ENCODE measurements at regions not wholly inside any gene's neighbourhood (a gene's known extent, or its start where the extent isn't known, plus 50 kb on each side); places are given as distances from the start of the nearest gene placed in this dataset.

- TF ChIP-seq CTCF (IDR thresholded peaks at IDR 0.05; ENCODE audit: low read depth, low read length, poor library complexity, severe bottlenecking) (no peak), EZH2phosphoT487 (IDR thresholded peaks at IDR 0.05; ENCODE audit: borderline replicate concordance, low read length) (no peak)
Measured at GRCh38 chr4:19241895-19242294, 1009.8 kb upstream of the SLIT2 start.

Measured in DOHH2 (cell line).